OCI-LY7 (cell line): ENCODE measurements at regions not wholly inside any gene's neighbourhood (a gene's known extent, or its start where the extent isn't known, plus 50 kb on each side); places are given as distances from the start of the nearest gene placed in this dataset.

Source experiments
- CTCF ChIP-seq: fragments of 200-600 bp; sonication (generic); conservative IDR thresholded peaks from 2 replicates; pipeline ENCODE4 v1.5.1; 2014; ENCODE audit warnings: mild to moderate bottlenecking, antibody characterized with exemption, low read length, moderate library complexity, mixed read lengths
- EZH2phosphoT487 ChIP-seq: fragments of 200-600 bp; sonication (generic); IDR thresholded peaks from 2 replicates; pipeline ENCODE4 v1.6.1; 2018; ENCODE audit warnings: low read depth, borderline replicate concordance, mild to moderate bottlenecking, mixed run types, antibody characterized with exemption, low read length, moderate library complexity, mixed read lengths

DNA sequence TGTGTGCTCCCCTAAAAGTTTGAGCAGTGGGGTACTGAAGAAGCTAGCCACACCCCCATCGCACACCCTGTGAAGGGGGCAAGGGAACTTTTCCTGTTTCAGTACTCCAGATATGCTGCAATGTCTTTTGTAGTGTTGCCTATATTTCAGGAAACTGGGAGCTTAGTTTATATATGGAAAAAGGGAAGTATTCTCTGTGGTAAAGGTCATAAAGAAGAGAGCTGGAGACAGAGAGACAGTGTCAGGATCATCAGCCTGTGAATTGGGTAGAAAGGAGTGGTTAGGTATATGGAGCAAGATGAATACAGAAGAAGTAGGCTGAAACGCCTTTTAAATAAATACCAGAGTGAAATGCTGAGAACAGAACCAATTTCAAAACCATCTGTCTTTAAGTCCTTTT is 82.2 kb upstream of the C9orf72 start:
- no peak for TF ChIP-seq CTCF
- no peak for TF ChIP-seq EZH2phosphoT487
